ENCODE measurements at regions not wholly inside any gene's neighbourhood (a gene's known extent, or its start where the extent isn't known, plus 50 kb on each side); places are given as distances from the start of the nearest gene placed in this dataset.

GRCh38 chr2:101624706-101625332 lies 72.7 kb upstream of the MAP4K4 start:
- Histone ChIP-seq H3K4me3 (ENCODE audit: control insufficient read depth in 2 of 3, extremely low read depth in 1 of 3, insufficient read depth in 2 of 3, low read depth in 1 of 3, low read length in 3 of 3) (no peak overlapping the region), H3K9ac (ENCODE audit: control insufficient read depth, extremely low read depth, insufficient read depth, low read length) (no peak overlapping the region), H3K36me3 (ENCODE audit: control insufficient read depth in 2 of 2, extremely low read depth in 1 of 2, insufficient read depth in 2 of 2, low read length in 2 of 2) (no peaks in the 10 kb centered on the region), H3K27me3 (ENCODE audit: control insufficient read depth, extremely low read depth, insufficient read depth, low read length) (no peaks in the 10 kb centered on the region), H3K4me1 (ENCODE audit: control insufficient read depth, extremely low read depth, insufficient read depth, low read length) (no peaks in the 10 kb centered on the region), H3K27ac (ENCODE audit: control insufficient read depth, insufficient read depth, low read length) (no peak overlapping the region), H3K79me2 (ENCODE audit: control insufficient read depth, insufficient read depth, low read length) (no peaks in the 10 kb centered on the region), H4K20me1 (ENCODE audit: control insufficient read depth, extremely low read depth, insufficient read depth, low read length) (no peaks in the 10 kb centered on the region), H3K9me1 (ENCODE audit: control insufficient read depth, extremely low read depth, insufficient read depth, low read length) (no peaks in the 10 kb centered on the region), H3K4me2 (ENCODE audit: control insufficient read depth, extremely low read depth, insufficient read depth, low read depth, low read length) (no peak overlapping the region), H3K9me3 (ENCODE audit: control insufficient read depth, low read depth, low read length) (no peaks in the 10 kb centered on the region), H2AFZ (ENCODE audit: control insufficient read depth, low read length) (no peak overlapping the region)
- TF ChIP-seq EZH2 (IDR thresholded peaks at IDR 0.05; ENCODE audit: low read length) (no peak), CTCF (optimal IDR thresholded peaks at IDR 0.05 in 1 of 3, IDR thresholded peaks at IDR 0.05 in 1 of 3, conservative IDR thresholded peaks at IDR 0.05 in 1 of 3; ENCODE audit: extremely low read depth in 1 of 3, insufficient read depth in 2 of 3, low read length in 3 of 3) (no peak)
- no peak for FAIRE-seq
- dilution Hi-C loops (cut with MboI; ENCODE audit: extremely low pct_ligation_motif_present, low sequenced_read_pairs) = no loop called here
- DNase-seq (ENCODE audit: low read depth, low spot score) = no peak

- no peak for TF ChIP-seq CTCF (optimal IDR thresholded peaks at IDR 0.05 in 1 of 3, IDR thresholded peaks at IDR 0.05 in 1 of 3, conservative IDR thresholded peaks at IDR 0.05 in 1 of 3; ENCODE audit: extremely low read depth in 1 of 3, insufficient read depth in 2 of 3, low read length in 3 of 3)
- H3K9me1 ChIP-seq (ENCODE audit: control insufficient read depth, extremely low read depth, insufficient read depth, low read length) = no peaks in the 10 kb centered on the region
- no peaks in the 10 kb centered on the region for H4K20me1 ChIP-seq (ENCODE audit: control insufficient read depth, extremely low read depth, insufficient read depth, low read length)
- no peaks in the 10 kb centered on the region for H3K27me3 ChIP-seq (ENCODE audit: control insufficient read depth, extremely low read depth, insufficient read depth, low read length)
- no peak overlapping the region for H3K9ac ChIP-seq (ENCODE audit: control insufficient read depth, extremely low read depth, insufficient read depth, low read length)
- no peaks in the 10 kb centered on the region for H3K9me3 ChIP-seq (ENCODE audit: control insufficient read depth, low read depth, low read length)
- H3K27ac ChIP-seq (ENCODE audit: control insufficient read depth, insufficient read depth, low read length) = no peak overlapping the region
- no peaks in the 10 kb centered on the region for H3K4me1 ChIP-seq (ENCODE audit: control insufficient read depth, extremely low read depth, insufficient read depth, low read length)
- no peak overlapping the region for H3K4me2 ChIP-seq (ENCODE audit: control insufficient read depth, extremely low read depth, insufficient read depth, low read depth, low read length)
- dilution Hi-C loops (cut with MboI; ENCODE audit: extremely low pct_ligation_motif_present, low sequenced_read_pairs) = no loop called here
- H3K79me2 ChIP-seq (ENCODE audit: control insufficient read depth, insufficient read depth, low read length) = no peaks in the 10 kb centered on the region
- no peak overlapping the region for H3K4me3 ChIP-seq (ENCODE audit: control insufficient read depth in 2 of 3, extremely low read depth in 1 of 3, insufficient read depth in 2 of 3, low read depth in 1 of 3, low read length in 3 of 3)
- no peak for DNase-seq (ENCODE audit: low read depth, low spot score)
- H2AFZ ChIP-seq (ENCODE audit: control insufficient read depth, low read length) = no peak overlapping the region
- no peak for FAIRE-seq
- no peaks in the 10 kb centered on the region for H3K36me3 ChIP-seq (ENCODE audit: control insufficient read depth in 2 of 2, extremely low read depth in 1 of 2, insufficient read depth in 2 of 2, low read length in 2 of 2)
These were observed 74.4 kb upstream of the MAP4K4 start for GRCh38 chr2:101623031-101623521.

All from keratinocyte (primary cell).